Gastroesophageal sphincter (tissue), 3 donors: ENCODE measurements at regions not wholly inside any gene's neighbourhood (a gene's known extent, or its start where the extent isn't known, plus 50 kb on each side); places are given as distances from the start of the nearest gene placed in this dataset.

Experiments used
- EP300 ChIP-seq: sonication (generic); formaldehyde crosslinking; IDR thresholded peaks from one replicate; pipeline ENCODE4 v1.6.1; 2017; ENCODE audit warnings: antibody characterized with exemption, mild to moderate bottlenecking
- POLR2A ChIP-seq, 2 donors: fragments of 450-650 bp; IDR thresholded peaks; one replicate each; pipeline ENCODE4 v1.6.1; 2017; ENCODE audit warnings: antibody characterized with exemption in 2 of 2, mild to moderate bottlenecking in 2 of 2, moderate library complexity in 1 of 2
- POLR2AphosphoS5 ChIP-seq: sonication (generic); formaldehyde crosslinking; IDR thresholded peaks from one replicate; pipeline ENCODE4 v1.6.1; 2017; ENCODE audit warnings: antibody characterized with exemption
- TF ChIP-seq, protein P1 (sequence below), 4 experiments: fragments of 200-600 bp in 2 of 4; fragments of 450-650 bp in 2 of 4; sonication (generic) in 1 of 4; IDR thresholded peaks; one replicate each; pipeline ENCODE4 v1.5.1; 2017 to 2019; ENCODE audit warnings: antibody characterized with exemption in 4 of 4, mild to moderate bottlenecking in 2 of 4, moderate library complexity in 2 of 4

DNA sequence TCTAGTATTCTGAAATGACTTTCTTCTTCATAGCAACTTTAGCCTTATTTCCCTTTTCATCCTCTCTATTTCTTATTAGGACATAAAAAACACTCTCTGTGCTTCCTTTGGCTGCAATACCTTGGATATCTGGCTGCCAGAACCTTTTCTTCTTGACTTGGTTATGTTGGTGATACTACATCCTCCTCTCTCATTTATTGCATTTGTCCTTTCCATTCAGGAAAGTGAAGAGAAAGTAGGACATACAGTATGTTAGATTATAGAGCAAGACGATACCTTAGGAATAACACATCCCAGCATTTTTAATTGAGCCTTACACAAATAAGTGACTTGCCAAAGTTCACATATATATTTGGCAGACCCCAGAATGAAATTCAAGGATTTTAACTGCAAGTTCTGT is 210.1 kb upstream of the PPP1R3A start:
- TF ChIP-seq, protein P1, sequence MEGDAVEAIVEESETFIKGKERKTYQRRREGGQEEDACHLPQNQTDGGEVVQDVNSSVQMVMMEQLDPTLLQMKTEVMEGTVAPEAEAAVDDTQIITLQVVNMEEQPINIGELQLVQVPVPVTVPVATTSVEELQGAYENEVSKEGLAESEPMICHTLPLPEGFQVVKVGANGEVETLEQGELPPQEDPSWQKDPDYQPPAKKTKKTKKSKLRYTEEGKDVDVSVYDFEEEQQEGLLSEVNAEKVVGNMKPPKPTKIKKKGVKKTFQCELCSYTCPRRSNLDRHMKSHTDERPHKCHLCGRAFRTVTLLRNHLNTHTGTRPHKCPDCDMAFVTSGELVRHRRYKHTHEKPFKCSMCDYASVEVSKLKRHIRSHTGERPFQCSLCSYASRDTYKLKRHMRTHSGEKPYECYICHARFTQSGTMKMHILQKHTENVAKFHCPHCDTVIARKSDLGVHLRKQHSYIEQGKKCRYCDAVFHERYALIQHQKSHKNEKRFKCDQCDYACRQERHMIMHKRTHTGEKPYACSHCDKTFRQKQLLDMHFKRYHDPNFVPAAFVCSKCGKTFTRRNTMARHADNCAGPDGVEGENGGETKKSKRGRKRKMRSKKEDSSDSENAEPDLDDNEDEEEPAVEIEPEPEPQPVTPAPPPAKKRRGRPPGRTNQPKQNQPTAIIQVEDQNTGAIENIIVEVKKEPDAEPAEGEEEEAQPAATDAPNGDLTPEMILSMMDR (IDR thresholded peaks at IDR 0.05) = no peak
- no peak for TF ChIP-seq EP300
- TF ChIP-seq POLR2A (IDR thresholded peaks at IDR 0.05) = no peak
- TF ChIP-seq POLR2AphosphoS5 = no peak
